Germinal center (tissue), 1 donor: ENCODE measurements at regions not wholly inside any gene's neighbourhood (a gene's known extent, or its start where the extent isn't known, plus 50 kb on each side); places are given as distances from the start of the nearest gene placed in this dataset.

ENCODE experiments used
- DNase-seq: peaks from one replicate; pipeline ENCODE4 v3.0.0; 2012; ENCODE audit warnings: mixed read lengths, low spot score

DNA sequence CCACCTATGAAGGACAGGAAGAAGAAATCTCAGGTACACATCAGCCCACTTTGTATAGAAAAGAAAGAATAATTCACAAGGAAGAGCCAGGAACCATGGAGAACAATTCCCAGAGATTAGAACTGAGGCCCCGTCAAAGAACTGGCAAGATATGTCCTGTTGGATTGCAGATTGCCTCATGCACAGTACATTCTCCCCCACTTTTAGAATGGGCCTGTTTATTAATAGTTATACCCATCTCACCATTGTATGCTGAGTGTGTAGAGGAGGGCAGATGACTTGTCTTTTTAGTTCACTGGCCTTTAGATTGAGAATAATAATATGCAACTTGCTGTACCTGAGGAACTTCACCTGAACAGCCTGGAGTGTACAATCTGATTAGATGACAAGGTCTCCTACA is 315.6 kb upstream of the HAND2 start:
- no peak for DNase-seq

GRCh38 chr4:173839865-173840264 is 309.8 kb upstream of the HAND2 start:
- DNase-seq, result no peak

- DNase-seq, result no peak
Observed at GRCh38 chr4:173837517-173837916, 307.5 kb upstream of the HAND2 start.

DNA sequence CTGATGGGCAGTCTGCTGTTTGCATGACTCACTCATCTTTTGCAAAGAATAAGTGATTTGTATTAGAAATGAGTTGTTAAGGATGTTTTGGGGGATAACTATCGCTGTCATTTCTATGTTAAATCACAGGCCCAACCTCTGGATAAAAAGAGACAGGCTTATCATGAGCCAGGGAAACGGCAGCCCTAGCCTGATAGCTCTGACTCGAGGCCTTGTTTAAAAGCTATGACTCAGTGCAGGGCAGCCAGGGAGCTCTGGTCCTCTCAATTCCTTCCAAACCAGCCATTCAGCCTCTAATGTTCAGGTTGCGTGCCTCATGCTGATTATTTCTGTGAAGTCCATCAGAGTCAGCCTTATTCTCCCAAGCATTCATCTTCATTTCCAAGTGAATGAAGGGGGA is 305.9 kb upstream of the HAND2 start:
- no peak for DNase-seq

GRCh38 chr4:173834151-173834550 is 304.1 kb upstream of the HAND2 start:
- no peak for DNase-seq

DNA sequence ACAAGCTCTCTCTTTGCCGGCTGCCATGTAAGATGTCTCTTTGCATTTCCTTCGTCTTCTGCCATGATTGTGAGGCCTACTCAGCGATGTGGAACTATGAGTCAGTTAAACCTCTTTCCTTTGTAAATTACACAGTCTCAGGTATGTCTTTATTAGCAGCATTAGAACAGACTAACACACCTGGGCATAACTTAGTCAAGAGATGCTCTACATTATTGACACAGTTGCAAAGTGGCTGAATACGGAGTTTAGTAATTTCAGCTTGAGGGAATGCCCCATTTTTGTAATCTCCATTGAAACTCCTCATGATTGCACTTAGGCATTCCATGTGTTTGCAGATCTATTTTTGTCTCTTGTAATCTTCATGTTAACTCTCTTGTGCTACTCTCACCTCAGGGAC is 299.5 kb upstream of the HAND2 start:
- no peak for DNase-seq

- DNase-seq, result no peak
Observed at GRCh38 chr4:173827707-173828106, 297.7 kb upstream of the HAND2 start.

DNA sequence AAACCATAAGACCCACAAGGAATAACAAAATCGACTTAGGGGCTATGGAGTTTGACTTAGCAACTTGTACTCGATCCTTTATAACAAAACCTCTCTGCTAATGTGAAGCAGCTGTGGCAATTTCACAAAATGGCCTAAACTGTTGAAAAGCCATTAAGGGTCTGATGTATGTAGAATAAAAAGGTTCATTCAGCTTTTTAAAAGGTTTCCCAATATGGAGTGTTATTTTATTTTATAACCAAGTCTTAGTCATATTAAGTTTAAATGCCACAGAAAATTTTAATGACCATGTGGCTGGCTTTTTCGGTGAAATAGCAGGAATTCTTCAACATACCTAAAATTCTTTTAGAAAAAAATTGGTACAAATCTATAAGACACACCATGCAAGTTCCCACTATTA is 291.8 kb upstream of the HAND2 start:
- no peak for DNase-seq

DNA sequence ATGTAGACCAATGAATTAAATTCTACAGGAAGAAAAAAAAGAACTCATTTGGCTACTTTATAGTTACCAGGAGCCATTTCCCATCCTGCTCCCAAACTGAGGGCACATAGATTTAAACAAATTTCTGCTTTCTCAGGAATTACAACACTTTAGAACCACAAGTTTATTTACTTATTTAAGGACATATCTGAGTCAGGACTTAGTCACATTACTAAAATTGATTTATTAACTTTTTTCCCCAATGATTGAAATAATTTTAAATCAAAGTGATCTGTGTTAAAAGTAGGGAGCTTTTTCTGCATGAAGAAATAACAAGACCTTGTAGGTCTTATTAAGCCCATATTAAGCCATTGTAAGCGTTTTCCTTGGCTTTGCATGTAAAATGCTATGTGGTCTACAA is 291.0 kb upstream of the HAND2 start:
- DNase-seq, result no peak

DNA sequence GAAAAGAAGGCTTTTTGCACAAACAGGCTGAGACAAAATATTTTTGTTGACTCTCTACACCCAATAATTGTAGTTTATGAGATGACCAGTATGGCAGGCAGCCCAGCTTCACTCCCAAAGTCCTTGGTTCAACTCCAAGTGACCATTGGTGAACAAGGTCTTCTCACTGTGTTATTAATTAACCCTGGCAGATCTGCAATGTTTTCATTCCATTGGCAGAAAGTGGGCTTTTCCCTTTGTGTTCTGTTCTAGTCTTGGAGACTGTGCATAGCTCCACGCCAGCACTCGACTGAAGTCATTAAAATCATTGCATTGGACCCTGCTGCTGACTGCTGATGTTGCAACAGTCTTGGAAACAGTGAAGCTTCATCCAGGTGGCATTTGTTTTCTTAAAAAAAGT is 277.3 kb upstream of the HAND2 start:
- DNase-seq, result no peak

GRCh38 chr4:173805884-173806283 is 275.9 kb upstream of the HAND2 start:
- no peak for DNase-seq

GRCh38 chr4:173802662-173803022 is 272.6 kb upstream of the HAND2 start:
- no peak for DNase-seq

DNA sequence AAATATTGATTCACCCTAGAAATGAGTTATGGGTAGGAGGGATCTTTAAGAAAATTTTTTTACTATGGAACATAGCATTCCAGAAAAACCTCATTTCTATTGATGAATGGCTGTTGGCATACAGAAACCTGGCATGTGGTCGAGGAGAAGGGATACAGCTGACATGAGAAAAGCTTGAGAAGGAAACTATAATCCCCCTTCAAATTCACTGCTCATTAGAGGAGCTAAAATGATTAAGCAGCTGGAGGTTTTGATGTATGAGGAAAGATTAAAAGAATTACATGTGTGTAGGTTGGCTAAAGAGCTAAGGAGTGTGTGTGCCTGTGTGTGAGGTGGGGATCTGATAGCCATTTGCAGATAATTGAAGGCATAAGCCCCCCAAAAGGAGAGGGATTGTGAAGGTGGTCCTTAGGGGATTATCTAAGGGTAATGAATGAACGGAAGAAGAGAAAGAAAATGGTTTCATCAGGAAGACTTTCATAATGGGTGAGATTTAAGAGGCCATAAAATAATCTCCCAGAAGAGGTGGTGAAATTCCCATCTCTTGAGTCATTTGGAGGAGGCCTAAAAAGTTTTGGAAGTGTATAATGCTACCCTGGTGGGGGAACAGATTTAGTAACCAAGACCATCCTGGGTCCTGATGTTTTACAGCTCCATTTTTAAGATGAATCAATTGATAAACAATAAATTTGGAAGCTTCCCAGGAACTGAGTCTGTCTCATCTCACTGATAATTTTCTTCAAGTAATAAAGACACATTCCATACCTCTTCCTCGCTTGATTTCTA is 272.0 kb upstream of the HAND2 start:
- no peak for DNase-seq

GRCh38 chr4:173801361-173801760 is 271.3 kb upstream of the HAND2 start:
- DNase-seq, result no peak

- no peak for DNase-seq
Observed at GRCh38 chr4:173797296-173797695, 267.3 kb upstream of the HAND2 start.

DNA sequence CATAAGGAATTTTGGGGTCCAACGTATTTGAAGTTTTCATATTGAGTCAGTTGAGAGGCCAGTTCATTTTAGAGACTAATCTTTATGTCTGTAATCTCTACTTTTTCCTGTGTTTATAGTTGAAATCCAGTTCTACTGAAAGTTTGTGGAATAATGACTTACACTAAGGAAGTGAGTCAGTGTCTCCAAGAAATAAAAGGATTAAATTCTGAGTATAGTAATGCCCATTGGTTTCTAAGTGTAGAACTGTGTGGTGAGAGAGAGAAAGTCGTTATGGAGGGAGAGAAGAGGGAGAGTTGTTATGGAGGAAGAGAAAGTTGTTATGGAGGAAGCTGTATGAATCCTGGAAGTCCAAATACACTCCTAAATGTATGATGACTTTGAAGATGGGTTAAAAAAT is 264.6 kb upstream of the HAND2 start:
- no peak for DNase-seq

DNA sequence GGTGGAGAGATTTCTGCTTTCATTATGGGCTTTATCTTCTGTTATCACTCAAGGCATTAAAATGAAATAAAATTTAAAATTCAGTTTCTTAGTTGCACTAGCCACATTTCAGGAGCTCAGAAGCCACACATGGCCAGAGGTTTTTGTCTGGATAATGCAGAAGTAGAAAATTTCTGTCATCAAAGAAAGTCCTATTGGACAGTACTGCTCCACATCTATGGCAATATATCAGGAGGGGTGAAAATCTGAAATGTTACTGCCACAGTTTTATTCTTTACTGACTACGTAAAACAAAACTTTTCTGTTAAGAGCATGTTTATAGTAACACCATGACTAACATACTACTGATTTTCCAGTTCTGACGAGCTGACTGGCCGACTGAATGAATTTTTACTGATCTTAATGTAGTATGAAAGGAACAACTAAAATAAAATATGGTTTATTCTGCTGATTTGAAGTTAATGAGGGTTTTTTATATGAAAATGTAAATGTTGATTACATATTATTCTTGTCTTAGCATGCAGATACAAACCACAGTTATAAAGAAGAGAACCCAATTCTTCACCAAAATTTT is 264.0 kb upstream of the HAND2 start:
- DNase-seq, result no peak

GRCh38 chr4:173782660-173783059 is 252.6 kb upstream of the HAND2 start:
- no peak for DNase-seq

- no peak for DNase-seq
Observed at GRCh38 chr4:173777921-173778320, 247.9 kb upstream of the HAND2 start.

GRCh38 chr4:173777421-173777820 is 247.4 kb upstream of the HAND2 start:
- no peak for DNase-seq

DNA sequence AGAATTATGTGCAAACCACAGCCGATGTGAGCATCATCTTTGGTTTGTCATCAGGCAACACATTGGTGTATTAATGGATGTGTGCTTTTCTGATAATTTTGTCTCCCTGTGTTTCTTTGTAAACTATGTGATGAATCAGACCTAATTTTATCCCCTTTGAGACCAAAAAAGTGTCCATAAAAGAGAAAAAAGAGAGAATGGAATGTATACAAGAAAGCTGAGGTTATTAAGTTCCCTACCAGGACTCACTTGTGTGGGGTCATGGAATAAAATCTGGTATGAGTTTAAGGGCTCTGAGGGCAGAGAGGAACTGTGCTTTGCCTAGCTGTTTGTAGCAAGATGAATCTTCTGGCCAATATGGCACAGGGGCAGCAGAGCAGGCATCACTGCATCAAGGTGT is 239.5 kb upstream of the HAND2 start:
- DNase-seq, result no peak

DNA sequence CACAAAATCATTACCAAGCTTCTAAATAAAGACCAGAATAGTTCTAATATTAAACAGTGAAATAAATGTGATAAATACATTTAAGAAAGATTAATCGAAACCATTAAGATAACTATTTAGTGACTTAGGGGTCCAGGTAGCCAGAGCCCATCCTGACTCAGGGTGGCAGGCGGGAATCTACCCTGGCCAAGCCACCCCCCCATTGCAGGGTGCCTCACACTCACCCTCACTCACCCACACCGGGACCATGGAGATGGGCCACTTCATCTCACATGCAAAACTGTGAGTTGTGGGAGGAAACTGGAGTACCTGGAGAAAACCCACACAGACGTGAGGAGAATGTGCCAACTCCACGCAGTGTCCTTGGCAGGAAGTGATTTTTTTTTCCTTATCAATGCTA is 237.6 kb upstream of the HAND2 start:
- no peak for DNase-seq

- DNase-seq, result no peak
Observed at GRCh38 chr4:173766171-173766600, 236.2 kb upstream of the HAND2 start.

DNA sequence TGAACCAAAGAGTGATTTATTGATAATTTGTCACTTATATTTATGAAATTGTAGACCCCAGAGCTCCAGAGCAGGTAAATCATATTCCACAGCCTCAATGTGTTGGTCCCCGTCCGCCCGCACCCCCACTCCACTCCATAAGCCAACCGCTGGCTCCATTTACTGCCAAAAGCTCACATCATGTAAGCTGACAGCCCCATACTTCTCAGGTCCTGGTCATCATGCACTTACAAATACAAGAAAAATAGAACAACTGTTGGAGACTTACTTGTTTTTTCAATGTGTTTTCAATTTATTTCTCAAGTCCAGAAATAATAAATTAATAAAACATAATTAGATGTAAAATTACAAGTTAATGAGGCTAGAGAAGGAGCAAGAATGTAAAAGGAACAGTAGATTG is 235.7 kb upstream of the HAND2 start:
- DNase-seq, result no peak
